H9 (cell line): ENCODE measurements at regions not wholly inside any gene's neighbourhood (a gene's known extent, or its start where the extent isn't known, plus 50 kb on each side); places are given as distances from the start of the nearest gene placed in this dataset.

Source experiments
- DNase-seq: peaks from one replicate; pipeline ENCODE4 v3.0.0-alpha.2; 2017
- H2AFZ ChIP-seq: one replicate; pipeline ENCODE4 v1.6.1; 2013; ENCODE audit warnings: mild to moderate bottlenecking, low read length, control low read depth, moderate library complexity
- H2AK5ac ChIP-seq: 2 replicates; pipeline ENCODE4 v1.6.1; 2013; ENCODE audit warnings: low read length, control low read depth, mixed read lengths; ENCODE audit not compliant: insufficient read length
- H2BK120ac ChIP-seq: one replicate; pipeline ENCODE4 v1.6.1; 2013; ENCODE audit warnings: low read depth, mild to moderate bottlenecking, low read length, control low read depth, inconsistent platforms; ENCODE audit not compliant: poor library complexity, severe bottlenecking
- H2BK12ac ChIP-seq: 2 replicates; pipeline ENCODE4 v1.6.1; 2013; ENCODE audit warnings: low read length, control low read depth, mixed read lengths, low read depth; ENCODE audit not compliant: insufficient read length
- H2BK15ac ChIP-seq: 2 replicates; pipeline ENCODE4 v1.6.1; 2013; ENCODE audit warnings: low read depth, low read length, control low read depth
- H2BK20ac ChIP-seq: one replicate; pipeline ENCODE4 v1.6.1; 2013; ENCODE audit warnings: low read depth, mild to moderate bottlenecking, low read length, control low read depth, inconsistent platforms; ENCODE audit not compliant: poor library complexity, severe bottlenecking
- H2BK5ac ChIP-seq: 2 replicates; pipeline ENCODE4 v1.6.1; 2013; ENCODE audit warnings: low read length, control low read depth, mixed read lengths; ENCODE audit not compliant: insufficient read length
- H3K14ac ChIP-seq: 2 replicates; pipeline ENCODE4 v1.6.1; 2013; ENCODE audit warnings: low read length, control low read depth; ENCODE audit not compliant: insufficient read depth
- H3K18ac ChIP-seq: 2 replicates; pipeline ENCODE4 v1.6.1; 2013; ENCODE audit warnings: low read depth, mild to moderate bottlenecking, mixed read lengths, low read length, control low read depth; ENCODE audit not compliant: insufficient read length
- H3K23ac ChIP-seq: 2 replicates; pipeline ENCODE4 v1.6.1; 2013; ENCODE audit warnings: low read length, control low read depth, mixed read lengths, low read depth; ENCODE audit not compliant: insufficient read length
- H3K23me2 ChIP-seq: 2 replicates; pipeline ENCODE4 v1.6.1; 2013; ENCODE audit warnings: low read depth, mild to moderate bottlenecking, mixed read lengths, low read length, control low read depth; ENCODE audit not compliant: insufficient read length, poor library complexity, severe bottlenecking
- H3K27ac ChIP-seq: 2 replicates; pipeline ENCODE4 v1.5.1; 2013; ENCODE audit warnings: low read length, control low read depth, mixed read lengths, low read depth; ENCODE audit not compliant: insufficient read length
- H3K27me3 ChIP-seq: 2 replicates; pipeline ENCODE4 v1.6.1; 2013; ENCODE audit warnings: low read length, control low read depth, inconsistent platforms; ENCODE audit not compliant: insufficient read depth
- H3K4ac ChIP-seq: 2 replicates; pipeline ENCODE4 v1.6.1; 2013; ENCODE audit warnings: low read depth, mild to moderate bottlenecking, control low read depth, inconsistent platforms, low read length, moderate library complexity
- H3K4me1 ChIP-seq: 2 replicates; pipeline ENCODE4 v1.6.1; 2013; ENCODE audit warnings: low read length, control low read depth, inconsistent platforms; ENCODE audit not compliant: insufficient read depth
- H3K4me2 ChIP-seq: 2 replicates; pipeline ENCODE4 v1.6.1; 2013; ENCODE audit warnings: low read length, control low read depth, mixed read lengths; ENCODE audit not compliant: insufficient read length, insufficient read depth
- H3K56ac ChIP-seq: 2 replicates; pipeline ENCODE4 v1.6.1; 2013; ENCODE audit warnings: low read depth, mild to moderate bottlenecking, mixed read lengths, low read length, control low read depth; ENCODE audit not compliant: insufficient read length
- H3K79me1 ChIP-seq: 2 replicates; pipeline ENCODE4 v1.6.1; 2013; ENCODE audit warnings: low read depth, mild to moderate bottlenecking, moderate library complexity, low read length, control low read depth, inconsistent platforms; ENCODE audit not compliant: insufficient read depth, poor library complexity, severe bottlenecking
- H3K79me2 ChIP-seq: 2 replicates; pipeline ENCODE4 v1.6.1; 2013; ENCODE audit warnings: low read length, control low read depth, inconsistent platforms; ENCODE audit not compliant: insufficient read depth
- H3K9ac ChIP-seq: 2 replicates; pipeline ENCODE4 v1.6.1; 2013; ENCODE audit warnings: low read length, control low read depth, mixed read lengths; ENCODE audit not compliant: insufficient read length; ENCODE audit errors: extremely low read depth
- H3K9me3 ChIP-seq: one replicate; pipeline ENCODE4 v1.6.1; 2013; ENCODE audit warnings: low read depth, low read length, inconsistent platforms; ENCODE audit not compliant: control insufficient read depth
- H3T11ph ChIP-seq: one replicate; pipeline ENCODE4 v1.6.1; 2013; ENCODE audit warnings: mild to moderate bottlenecking, low read length, control low read depth, inconsistent platforms
- H4K20me1 ChIP-seq: one replicate; pipeline ENCODE4 v1.6.1; 2013; ENCODE audit not compliant: control insufficient read depth, insufficient read length, insufficient read depth
- H4K5ac ChIP-seq: 2 replicates; pipeline ENCODE4 v1.6.1; 2013; ENCODE audit warnings: low read depth, mild to moderate bottlenecking, mixed read lengths, low read length, control low read depth; ENCODE audit not compliant: insufficient read length
- H4K8ac ChIP-seq: replicated peaks from 2 replicates; pipeline ENCODE4 v1.6.1; 2013; ENCODE audit warnings: low read length, control low read depth, mixed read lengths, low read depth; ENCODE audit not compliant: insufficient read length
- H4K91ac ChIP-seq: 2 replicates; pipeline ENCODE4 v1.6.1; 2013; ENCODE audit warnings: low read depth, mild to moderate bottlenecking, moderate library complexity, mixed read lengths, low read length, control low read depth; ENCODE audit not compliant: insufficient read length
- H3K27ac Mint-ChIP-seq, 3 experiments: 2 replicates in 2 of 3; 3 replicates in 1 of 3; pipeline ENCODE4 v1.8.0; 2020 to 2021; ENCODE audit warnings: mixed read lengths in 3 of 3, mild to moderate bottlenecking in 1 of 3, moderate library complexity in 1 of 3
- H3K27me3 Mint-ChIP-seq: 2 replicates; pipeline ENCODE4 v1.8.0; 2021; ENCODE audit warnings: low read depth, mild to moderate bottlenecking, moderate library complexity, mixed read lengths
- H3K36me3 Mint-ChIP-seq, 3 experiments: 2 replicates in 2 of 3; 3 replicates in 1 of 3; pipeline ENCODE4 v1.8.0; 2020 to 2021; ENCODE audit warnings: low read depth in 3 of 3, mixed read lengths in 3 of 3; ENCODE audit not compliant: insufficient read depth in 1 of 3
- H3K4me1 Mint-ChIP-seq, 2 experiments: 2 replicates each; pipeline ENCODE4 v1.8.0; 2020; ENCODE audit warnings: mixed read lengths in 2 of 2
- H3K4me3 Mint-ChIP-seq, 2 experiments: 2 replicates in 1 of 2; 3 replicates in 1 of 2; pipeline ENCODE4 v1.8.0; 2020 to 2021; ENCODE audit warnings: mild to moderate bottlenecking in 2 of 2, mixed read lengths in 2 of 2, moderate library complexity in 1 of 2
- H3K9me3 Mint-ChIP-seq, 2 experiments: 2 replicates in 1 of 2; 3 replicates in 1 of 2; pipeline ENCODE4 v1.8.0; 2020; ENCODE audit warnings: mild to moderate bottlenecking in 2 of 2, mixed read lengths in 2 of 2, moderate library complexity in 1 of 2
- CTCF ChIP-seq: fragments of 200-600 bp; sonication (generic); conservative IDR thresholded peaks from 3 replicates; pipeline ENCODE4 v1.8.0; 2021; ENCODE audit warnings: antibody characterized with exemption, mild to moderate bottlenecking
- WGBS: extraction: QIAGEN DNeasy Blood & Tissue Kit; methylation state at CpG from one replicate; pipeline ENCODE4 v1.1.7; 2013; ENCODE audit warnings: missing lambda C conversion rate, low lambda C conversion rate, mixed read lengths; ENCODE audit not compliant: insufficient read length; ENCODE audit errors: extremely low coverage; 5-methylcytosine and 5-hydroxymethylcytosine counted together

DNA sequence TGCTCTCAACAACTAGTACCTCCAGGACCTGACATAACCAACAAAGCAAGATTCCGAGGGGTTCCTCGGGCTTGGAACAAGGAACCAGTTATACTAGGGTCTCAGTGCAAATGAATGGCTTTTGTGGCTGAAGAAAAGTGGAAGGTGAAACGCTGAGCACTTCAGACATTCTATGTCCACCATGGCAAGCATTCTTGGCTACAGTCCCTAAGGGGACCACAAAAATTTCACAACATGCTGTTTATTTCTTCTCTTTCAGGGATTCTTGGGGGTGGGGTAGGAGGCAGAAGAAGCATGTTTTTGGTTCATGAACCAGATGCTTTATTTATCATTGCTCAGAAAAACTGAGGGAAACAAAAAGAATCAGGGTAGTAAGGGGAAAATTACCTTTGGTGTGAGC is 479.9 kb upstream of the CDH11 start:
- Histone ChIP-seq H3K4me2 (no peak overlapping the region), H4K20me1 (no peaks in the 10 kb centered on the region), H3K4ac (no peak overlapping the region), H3T11ph (no peak overlapping the region), H2BK15ac (no peak overlapping the region), H2BK20ac (no peak overlapping the region), H3K23ac (no peak overlapping the region), H3K23me2 (no peaks in the 10 kb centered on the region), H3K27ac (no peak overlapping the region), H2BK12ac (no peak overlapping the region), H2BK120ac (no peak overlapping the region), H3K27me3 (no peaks in the 10 kb centered on the region), H3K9ac (no peak overlapping the region), H3K79me1 (no peaks in the 10 kb centered on the region), H3K18ac (no peak overlapping the region), H4K5ac (no peak overlapping the region), H3K9me3 (no peaks in the 10 kb centered on the region), H2BK5ac (no peak overlapping the region), H4K91ac (no peak overlapping the region), H4K8ac (no peak overlapping the region), H3K4me1 (no peaks in the 10 kb centered on the region), H2AFZ (no peak overlapping the region), H2AK5ac (no peak overlapping the region), H3K14ac (no peak overlapping the region), H3K56ac (no peak overlapping the region), H3K79me2 (no peaks in the 10 kb centered on the region)
- no peak overlapping the region for H3K27ac Mint-ChIP-seq
- no peaks in the 10 kb centered on the region for H3K9me3 Mint-ChIP-seq
- no CpG with 5 or more reads among the region's 3 CpGs for WGBS
- TF ChIP-seq CTCF = no peak
- no peaks in the 10 kb centered on the region for H3K27me3 Mint-ChIP-seq
- peaks cover 3 to 7% of the 10 kb centered on the region in 2 experiments; a peak in 3 of 4 replicates for H3K4me1 Mint-ChIP-seq
- no peak for DNase-seq
- no peak overlapping the region for H3K4me3 Mint-ChIP-seq
- H3K36me3 Mint-ChIP-seq = no peaks in the 10 kb centered on the region
